GM23248 (cell line): ENCODE measurements at regions not wholly inside any gene's neighbourhood (a gene's known extent, or its start where the extent isn't known, plus 50 kb on each side); places are given as distances from the start of the nearest gene placed in this dataset.

Source experiments
- DNase-seq: peaks from one replicate; pipeline ENCODE4 v3.0.0-alpha.2; 2015
- H2AFZ ChIP-seq: fragments of 200-600 bp; sonication (generic); 2 replicates; pipeline ENCODE4 v1.6.1; 2016; ENCODE audit warnings: antibody characterized with exemption
- H3F3A ChIP-seq: fragments of 200-600 bp; sonication (generic); 2 replicates; pipeline ENCODE4 v1.6.1; 2016; ENCODE audit warnings: mild to moderate bottlenecking, antibody characterized with exemption, mixed run types; ENCODE audit not compliant: insufficient read depth
- H3K27ac ChIP-seq: fragments of 200-600 bp; sonication (generic); 2 replicates; pipeline ENCODE4 v1.5.1; 2016; ENCODE audit warnings: mild to moderate bottlenecking
- H3K27me3 ChIP-seq: fragments of 200-600 bp; sonication (generic); replicated peaks from 2 replicates; pipeline ENCODE4 v1.6.1; 2016; ENCODE audit warnings: mild to moderate bottlenecking; ENCODE audit not compliant: insufficient read depth
- H3K36me3 ChIP-seq: fragments of 200-600 bp; sonication (generic); 2 replicates; pipeline ENCODE4 v1.6.1; 2016; ENCODE audit warnings: low read depth, mild to moderate bottlenecking
- H3K4me1 ChIP-seq: fragments of 200-600 bp; sonication (generic); 2 replicates; pipeline ENCODE4 v1.6.1; 2016; ENCODE audit warnings: mild to moderate bottlenecking; ENCODE audit not compliant: insufficient read depth
- H3K4me2 ChIP-seq: fragments of 200-600 bp; sonication (generic); one replicate; pipeline ENCODE4 v1.6.1; 2016; ENCODE audit warnings: mild to moderate bottlenecking; ENCODE audit not compliant: unreplicated experiment
- H3K4me3 ChIP-seq: fragments of 200-600 bp; sonication (generic); 2 replicates; pipeline ENCODE4 v1.5.1; 2016; ENCODE audit warnings: mild to moderate bottlenecking
- H3K79me2 ChIP-seq: fragments of 200-600 bp; sonication (generic); 2 replicates; pipeline ENCODE4 v1.6.1; 2016; ENCODE audit warnings: mild to moderate bottlenecking; ENCODE audit not compliant: insufficient read depth
- H3K9ac ChIP-seq: fragments of 200-600 bp; sonication (generic); 2 replicates; pipeline ENCODE4 v1.6.1; 2016; ENCODE audit warnings: mild to moderate bottlenecking
- H3K9me2 ChIP-seq: fragments of 200-600 bp; sonication (generic); 2 replicates; pipeline ENCODE4 v1.6.1; 2016; ENCODE audit warnings: mixed run types, mild to moderate bottlenecking, moderate library complexity; ENCODE audit not compliant: insufficient read depth
- H3K9me3 ChIP-seq: fragments of 200-600 bp; sonication (generic); one replicate; pipeline ENCODE4 v1.6.1; 2017; ENCODE audit warnings: low read depth
- H4K20me1 ChIP-seq: fragments of 200-600 bp; sonication (generic); 2 replicates; pipeline ENCODE4 v1.6.0; 2016; ENCODE audit not compliant: insufficient read depth
- EZH2 ChIP-seq: fragments of 200-600 bp; sonication (generic); IDR thresholded peaks from 2 replicates; pipeline ENCODE4 v1.6.1; 2018; ENCODE audit warnings: antibody characterized with exemption, mild to moderate bottlenecking; ENCODE audit not compliant: insufficient read depth, poor library complexity, severe bottlenecking
- EZH2phosphoT487 ChIP-seq: fragments of 200-600 bp; sonication (generic); IDR thresholded peaks from 2 replicates; pipeline ENCODE4 v1.6.1; 2018; ENCODE audit warnings: antibody characterized with exemption, moderate library complexity, mild to moderate bottlenecking, low read depth; ENCODE audit not compliant: insufficient read depth
- WGBS, 2 experiments: methylation state at CpG; one replicate each; pipeline ENCODE4 v1.1.6; 2015 to 2017; ENCODE audit warnings: low lambda C conversion rate in 2 of 2, low coverage in 1 of 2; ENCODE audit errors: missing lambda C conversion rate in 2 of 2; 5-methylcytosine and 5-hydroxymethylcytosine counted together
- in situ Hi-C: fragments of 300-500 bp; cut with MboI; formaldehyde crosslinking; loops from 2 replicates; pipeline ENCODE4 v1.15.0; 2020

DNA sequence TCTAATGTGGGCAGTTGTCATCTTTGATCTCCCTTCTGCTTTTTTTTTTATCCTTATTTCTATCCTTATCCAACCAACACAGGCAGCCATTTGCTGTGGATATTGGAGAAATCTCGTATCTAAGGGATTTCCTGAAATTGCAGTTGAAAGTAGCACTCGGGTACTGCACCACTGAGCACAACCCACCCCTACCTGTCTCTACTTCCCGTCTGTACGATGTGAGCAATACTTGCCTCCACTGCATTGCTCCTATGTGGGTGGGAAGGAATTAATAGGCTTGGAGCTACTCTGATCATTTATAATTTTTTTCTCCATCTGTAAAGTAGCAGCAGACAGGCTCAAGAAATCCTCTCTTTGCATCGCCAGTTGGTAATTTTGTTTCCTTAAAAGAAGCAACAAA, 300.4 kb downstream of the SNAPC1 start:
- 35 to 38% methylated on average over 5 of the region's 5 CpGs for WGBS, 2 experiments
- no peaks in the 10 kb centered on the region for H3F3A ChIP-seq
- no peaks in the 10 kb centered on the region for H3K9me2 ChIP-seq
- no peak overlapping the region for H3K9ac ChIP-seq
- peaks cover 7% of the 10 kb centered on the region; the same call in 1 of the 2 replicates for H3K27me3 ChIP-seq
- no peaks in the 10 kb centered on the region for H4K20me1 ChIP-seq
- H3K4me3 ChIP-seq: no peak overlapping the region
- no peak for TF ChIP-seq EZH2phosphoT487
- no peak for TF ChIP-seq EZH2
- no peak overlapping the region for H3K4me2 ChIP-seq
- no peak overlapping the region for H3K27ac ChIP-seq
- H3K79me2 ChIP-seq: no peaks in the 10 kb centered on the region
- no peaks in the 10 kb centered on the region for H3K4me1 ChIP-seq
- no peak for DNase-seq
- in situ Hi-C loops: no loop called here
- H3K36me3 ChIP-seq: no peaks in the 10 kb centered on the region
- H3K9me3 ChIP-seq: no peaks in the 10 kb centered on the region
- H2AFZ ChIP-seq: no peak overlapping the region

DNA sequence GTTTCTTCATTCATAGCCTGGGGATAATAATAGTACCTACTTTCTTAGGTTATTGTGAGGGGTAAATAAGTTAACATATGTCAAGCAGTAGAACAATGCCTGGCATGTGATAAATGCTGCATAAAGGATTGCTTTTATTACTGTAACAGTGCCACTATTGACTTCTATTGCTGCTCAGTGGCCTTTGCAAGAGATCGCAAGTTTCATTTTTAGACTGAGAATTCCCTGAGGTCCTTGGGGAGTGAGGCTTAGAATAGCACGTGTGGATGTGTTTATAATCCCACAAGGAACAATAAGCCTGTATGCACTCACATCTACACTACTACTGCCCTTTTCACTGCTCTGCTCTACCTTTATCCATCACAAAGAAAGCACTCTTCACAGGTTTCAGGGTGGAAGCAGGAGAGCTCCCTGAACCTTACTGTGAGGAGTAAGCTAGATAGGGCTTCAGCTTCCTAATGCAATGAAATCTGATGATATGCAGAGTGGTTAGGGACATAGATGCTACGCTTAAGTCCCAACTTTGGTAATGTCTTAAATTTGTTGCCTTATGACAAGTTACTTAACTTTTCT, 302.6 kb downstream of the SNAPC1 start:
- Histone ChIP-seq H3K27me3 (peaks cover 7% of the 10 kb centered on the region; the same call in 1 of the 2 replicates), H3K79me2 (no peaks in the 10 kb centered on the region), H3K36me3 (no peaks in the 10 kb centered on the region), H3K27ac (no peak overlapping the region), H3F3A (no peaks in the 10 kb centered on the region), H3K4me2 (no peak overlapping the region), H3K4me1 (no peaks in the 10 kb centered on the region), H3K9ac (no peak overlapping the region), H2AFZ (no peak overlapping the region), H3K9me3 (no peaks in the 10 kb centered on the region), H4K20me1 (no peaks in the 10 kb centered on the region), H3K4me3 (no peak overlapping the region), H3K9me2 (no peaks in the 10 kb centered on the region)
- TF ChIP-seq EZH2 (no peak), EZH2phosphoT487 (no peak)
- DNase-seq: no peak
- 27 to 32% methylated on average over 3 of the region's 3 CpGs for WGBS, 2 experiments
- in situ Hi-C loops: no loop called here

DNA sequence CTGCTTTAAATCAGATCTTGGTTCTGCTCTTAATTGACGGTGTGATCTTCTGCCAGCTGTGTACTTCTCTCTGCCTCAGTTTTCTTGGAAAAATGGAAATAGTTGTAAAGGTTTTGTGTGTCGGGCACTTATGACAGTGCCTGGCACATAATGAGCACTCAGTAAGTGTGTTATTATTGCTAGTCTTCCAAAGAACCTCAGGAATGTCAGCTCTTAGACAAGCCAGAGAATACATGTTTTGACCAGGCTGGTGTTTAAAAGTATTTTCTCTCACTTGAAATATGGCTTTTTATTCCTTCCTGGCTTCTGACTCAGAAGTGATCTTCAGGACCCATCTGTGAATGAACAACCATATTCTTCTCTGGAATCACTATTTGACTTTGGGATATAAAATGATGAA, 304.1 kb downstream of the SNAPC1 start:
- Histone ChIP-seq H3K9me2 (no peaks in the 10 kb centered on the region), H3K4me1 (no peaks in the 10 kb centered on the region), H3K9me3 (no peaks in the 10 kb centered on the region), H4K20me1 (no peaks in the 10 kb centered on the region), H3K4me2 (no peak overlapping the region), H2AFZ (no peak overlapping the region), H3K36me3 (no peaks in the 10 kb centered on the region), H3K27me3 (peaks cover 7% of the 10 kb centered on the region; the same call in 1 of the 2 replicates), H3K9ac (no peak overlapping the region), H3F3A (no peaks in the 10 kb centered on the region), H3K4me3 (no peak overlapping the region), H3K27ac (no peak overlapping the region), H3K79me2 (no peaks in the 10 kb centered on the region)
- DNase-seq: peak; percentile 4
- in situ Hi-C loops: no loop called here
- 1 to 3% methylated on average over 2 of the region's 2 CpGs for WGBS, 2 experiments
- TF ChIP-seq EZH2 (no peak), EZH2phosphoT487 (no peak)

DNA sequence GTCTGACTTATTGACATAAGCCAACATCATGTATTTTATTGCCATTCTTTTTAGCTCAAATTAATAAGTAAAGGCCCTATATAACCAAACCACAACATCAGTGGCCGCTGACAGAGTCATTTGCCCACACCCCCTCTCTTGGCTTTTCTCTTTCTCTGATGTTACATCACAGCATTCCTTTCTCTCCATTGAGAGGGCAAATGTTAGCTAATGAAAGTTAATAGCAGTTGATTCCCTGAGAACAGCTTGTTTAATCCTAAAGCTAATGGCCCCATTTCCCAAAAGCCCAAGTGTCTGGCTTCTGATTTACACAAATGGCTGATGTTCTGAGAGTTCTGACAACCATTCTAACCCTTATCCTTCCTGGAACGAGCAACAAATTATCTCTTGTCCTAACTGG, 308.8 kb downstream of the SNAPC1 start:
- no peaks in the 10 kb centered on the region for H3K9me2 ChIP-seq
- no peaks in the 10 kb centered on the region for H3K4me1 ChIP-seq
- H2AFZ ChIP-seq: no peak overlapping the region
- no peaks in the 10 kb centered on the region for H3F3A ChIP-seq
- no peaks in the 10 kb centered on the region for H3K79me2 ChIP-seq
- WGBS, 2 experiments: 17 to 19% methylated on average over 2 of the region's 2 CpGs
- no peak for TF ChIP-seq EZH2phosphoT487
- TF ChIP-seq EZH2: no peak
- H4K20me1 ChIP-seq: no peaks in the 10 kb centered on the region
- DNase-seq: peak; percentile 16
- no peak overlapping the region for H3K4me2 ChIP-seq
- H3K27ac ChIP-seq: no peak overlapping the region
- in situ Hi-C loops: no loop called here
- H3K9me3 ChIP-seq: no peaks in the 10 kb centered on the region
- H3K27me3 ChIP-seq: peaks cover 7% of the 10 kb centered on the region
- no peak overlapping the region for H3K9ac ChIP-seq
- H3K4me3 ChIP-seq: no peak overlapping the region
- no peaks in the 10 kb centered on the region for H3K36me3 ChIP-seq

DNA sequence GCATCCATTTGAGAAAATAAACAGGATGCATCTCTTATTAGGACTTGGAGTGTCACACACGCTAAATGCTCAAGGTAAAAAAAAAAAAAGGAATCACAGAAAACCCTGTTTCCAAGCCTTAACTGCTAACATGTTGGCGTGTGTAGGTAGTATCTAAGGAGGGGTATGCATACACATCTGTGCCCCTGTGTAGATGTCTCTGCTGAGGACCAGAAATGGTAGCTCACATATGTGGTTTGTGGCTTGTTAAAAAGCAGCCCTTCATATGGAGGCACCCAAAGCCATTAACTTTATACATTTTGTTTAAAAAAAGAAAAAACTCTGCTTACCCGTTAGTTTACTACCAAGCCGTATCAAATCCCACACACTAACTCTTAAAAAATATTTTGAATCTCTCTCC, 314.1 kb downstream of the SNAPC1 start:
- H2AFZ ChIP-seq: no peak overlapping the region
- H3F3A ChIP-seq: no peaks in the 10 kb centered on the region
- no peak for TF ChIP-seq EZH2phosphoT487
- no peak for TF ChIP-seq EZH2
- no peaks in the 10 kb centered on the region for H3K4me1 ChIP-seq
- no peaks in the 10 kb centered on the region for H3K9me3 ChIP-seq
- 30% methylated on average over 4 of the region's 4 CpGs for WGBS, 2 experiments
- H4K20me1 ChIP-seq: no peaks in the 10 kb centered on the region
- H3K79me2 ChIP-seq: no peaks in the 10 kb centered on the region
- no peak overlapping the region for H3K9ac ChIP-seq
- in situ Hi-C loops: no loop called here
- no peaks in the 10 kb centered on the region for H3K36me3 ChIP-seq
- H3K9me2 ChIP-seq: no peaks in the 10 kb centered on the region
- H3K27ac ChIP-seq: no peak overlapping the region
- no peak overlapping the region for H3K4me2 ChIP-seq
- DNase-seq: no peak
- peaks cover 7% of the 10 kb centered on the region for H3K27me3 ChIP-seq
- no peak overlapping the region for H3K4me3 ChIP-seq
